Skeletal muscle satellite cell (primary cell): ENCODE measurements at regions not wholly inside any gene's neighbourhood (a gene's known extent, or its start where the extent isn't known, plus 50 kb on each side); places are given as distances from the start of the nearest gene placed in this dataset.

ENCODE experiments used
- H3K27me3 ChIP-seq: 2 replicates; pipeline ENCODE4 v1.7.0; 2013; ENCODE audit warnings: low read length; ENCODE audit not compliant: control insufficient read depth, insufficient read depth
- H3K36me3 ChIP-seq: 2 replicates; pipeline ENCODE4 v1.7.0; 2013; ENCODE audit warnings: mild to moderate bottlenecking, control low read depth, low read length; ENCODE audit not compliant: insufficient read depth
- H3K4me1 ChIP-seq: 2 replicates; pipeline ENCODE4 v1.7.0; 2013; ENCODE audit warnings: low read length; ENCODE audit not compliant: control insufficient read depth, insufficient read depth
- H3K4me2 ChIP-seq: 2 replicates; pipeline ENCODE4 v1.7.0; 2013; ENCODE audit warnings: mild to moderate bottlenecking, low read length
- H3K4me3 ChIP-seq: 2 replicates; pipeline ENCODE4 v1.7.0; 2013; ENCODE audit warnings: low read length
- H3K9ac ChIP-seq: 2 replicates; pipeline ENCODE4 v1.7.0; 2013; ENCODE audit warnings: mild to moderate bottlenecking, low read depth, low read length, moderate library complexity
- H3K9me3 ChIP-seq: replicated peaks from 2 replicates; pipeline ENCODE4 v1.7.0; 2013; ENCODE audit warnings: mild to moderate bottlenecking, control low read depth, low read length

DNA sequence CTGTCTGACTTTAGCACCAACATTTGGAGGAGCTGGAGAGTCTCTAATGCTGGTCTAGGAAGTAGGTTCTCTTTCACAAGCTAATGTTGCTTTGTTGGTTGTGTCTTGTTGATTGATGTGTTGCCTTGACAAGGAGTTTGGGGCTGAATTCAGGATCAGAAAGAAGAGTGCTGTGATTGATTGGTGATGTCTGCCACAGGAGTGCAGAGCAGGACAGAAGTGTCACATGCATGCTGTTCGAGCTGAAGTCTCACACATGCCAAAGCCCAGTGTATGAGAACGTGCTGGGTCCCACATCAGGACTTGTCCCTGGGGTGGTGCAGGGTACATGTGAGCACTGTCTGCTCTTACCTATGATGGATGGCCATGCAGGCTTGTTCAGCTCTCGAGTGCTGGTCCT, 694.4 kb downstream of the MATN1 start:
- no peaks in the 10 kb centered on the region for H3K36me3 ChIP-seq
- H3K4me2 ChIP-seq, result no peak overlapping the region
- no peaks in the 10 kb centered on the region for H3K27me3 ChIP-seq
- no peaks in the 10 kb centered on the region for H3K4me1 ChIP-seq
- H3K4me3 ChIP-seq, result no peak overlapping the region
- H3K9me3 ChIP-seq, result peaks cover 7% of the 10 kb centered on the region
- H3K9ac ChIP-seq, result no peak overlapping the region

DNA sequence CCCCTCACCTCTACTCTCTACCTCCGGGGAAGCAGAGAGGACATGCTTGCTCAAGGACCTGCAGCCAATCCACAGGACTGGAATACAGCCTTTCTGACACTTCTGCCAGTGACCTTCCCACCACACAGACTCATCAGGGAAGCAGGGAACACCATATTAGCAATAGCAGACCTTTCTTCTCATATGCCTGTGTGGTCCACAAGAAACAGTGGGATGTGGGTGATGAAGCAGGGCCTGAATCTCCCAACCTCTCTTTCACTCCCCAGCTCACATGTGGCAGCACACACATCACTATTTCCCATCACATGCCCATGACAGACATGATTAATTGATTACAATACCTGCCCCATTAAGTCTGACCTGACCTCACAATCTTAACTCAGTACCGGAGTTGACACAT, 695.1 kb downstream of the MATN1 start:
- no peak overlapping the region for H3K9ac ChIP-seq
- no peak overlapping the region for H3K4me2 ChIP-seq
- no peaks in the 10 kb centered on the region for H3K4me1 ChIP-seq
- H3K27me3 ChIP-seq, result no peaks in the 10 kb centered on the region
- H3K9me3 ChIP-seq, result peaks cover 5% of the 10 kb centered on the region
- no peaks in the 10 kb centered on the region for H3K36me3 ChIP-seq
- H3K4me3 ChIP-seq, result no peak overlapping the region

DNA sequence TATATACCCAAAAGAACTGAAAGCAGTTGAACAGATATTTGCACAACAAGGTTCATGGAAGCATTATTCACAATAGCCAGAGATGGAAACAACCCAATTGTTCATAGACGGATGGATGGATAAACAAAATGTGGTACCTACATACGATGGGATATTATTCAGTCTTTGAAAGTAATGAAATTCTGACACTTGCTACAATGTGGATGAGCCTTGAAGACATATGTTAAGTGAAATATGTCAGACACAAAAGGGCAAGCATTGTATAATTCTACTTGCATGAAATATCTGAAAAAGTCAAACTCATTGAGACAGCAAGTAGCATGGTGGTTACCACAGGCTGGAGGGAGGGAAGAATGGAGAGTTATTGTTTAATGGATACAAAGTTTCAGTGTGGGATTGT, 696.1 kb downstream of the MATN1 start:
- Histone ChIP-seq H3K27me3 (no peaks in the 10 kb centered on the region), H3K4me3 (no peak overlapping the region), H3K4me1 (no peaks in the 10 kb centered on the region), H3K9me3 (no peaks in the 10 kb centered on the region), H3K4me2 (no peak overlapping the region), H3K9ac (no peak overlapping the region), H3K36me3 (no peaks in the 10 kb centered on the region)

DNA sequence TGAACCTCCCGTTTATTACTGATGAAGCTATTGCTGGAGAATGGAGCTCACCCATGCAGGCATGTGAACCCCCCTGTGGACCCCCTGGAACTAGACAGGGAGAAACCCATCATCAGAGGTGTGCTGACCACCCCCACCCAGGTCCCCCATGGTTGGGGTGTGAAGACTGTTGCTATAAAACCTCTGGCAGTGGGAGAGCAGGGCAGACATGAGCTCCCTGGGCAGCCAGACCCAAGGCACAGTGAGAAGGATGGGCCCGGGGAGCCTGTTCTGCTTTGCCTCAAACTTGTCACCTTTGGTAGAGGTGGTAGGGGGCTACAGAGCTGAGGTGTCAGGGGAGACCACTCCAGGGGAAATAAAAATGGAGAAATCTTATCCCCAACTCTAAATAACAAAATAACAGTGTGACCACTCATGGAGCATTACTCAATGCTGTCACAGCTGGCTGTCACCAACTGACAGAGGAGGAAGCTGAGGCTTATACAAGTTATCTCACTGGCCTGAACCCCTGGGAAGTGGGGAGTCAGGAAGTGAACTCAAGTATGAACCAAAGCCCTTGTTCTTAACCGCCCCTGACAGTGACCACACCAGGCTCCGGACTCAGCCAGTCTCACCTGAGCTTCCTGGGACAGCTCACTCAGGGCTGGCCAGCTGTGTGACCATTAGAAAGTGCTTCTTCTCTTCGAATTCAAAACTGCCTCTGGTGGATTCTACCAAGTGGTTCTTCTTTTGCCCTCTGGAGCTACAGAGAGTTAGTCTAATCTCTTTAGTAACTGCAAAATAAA, 698.8 kb downstream of the MATN1 start:
- H3K9me3 ChIP-seq, result no peaks in the 10 kb centered on the region
- H3K4me3 ChIP-seq, result no peak overlapping the region
- no peaks in the 10 kb centered on the region for H3K4me1 ChIP-seq
- H3K27me3 ChIP-seq, result no peaks in the 10 kb centered on the region
- no peak overlapping the region for H3K4me2 ChIP-seq
- no peaks in the 10 kb centered on the region for H3K36me3 ChIP-seq
- H3K9ac ChIP-seq, result no peak overlapping the region

DNA sequence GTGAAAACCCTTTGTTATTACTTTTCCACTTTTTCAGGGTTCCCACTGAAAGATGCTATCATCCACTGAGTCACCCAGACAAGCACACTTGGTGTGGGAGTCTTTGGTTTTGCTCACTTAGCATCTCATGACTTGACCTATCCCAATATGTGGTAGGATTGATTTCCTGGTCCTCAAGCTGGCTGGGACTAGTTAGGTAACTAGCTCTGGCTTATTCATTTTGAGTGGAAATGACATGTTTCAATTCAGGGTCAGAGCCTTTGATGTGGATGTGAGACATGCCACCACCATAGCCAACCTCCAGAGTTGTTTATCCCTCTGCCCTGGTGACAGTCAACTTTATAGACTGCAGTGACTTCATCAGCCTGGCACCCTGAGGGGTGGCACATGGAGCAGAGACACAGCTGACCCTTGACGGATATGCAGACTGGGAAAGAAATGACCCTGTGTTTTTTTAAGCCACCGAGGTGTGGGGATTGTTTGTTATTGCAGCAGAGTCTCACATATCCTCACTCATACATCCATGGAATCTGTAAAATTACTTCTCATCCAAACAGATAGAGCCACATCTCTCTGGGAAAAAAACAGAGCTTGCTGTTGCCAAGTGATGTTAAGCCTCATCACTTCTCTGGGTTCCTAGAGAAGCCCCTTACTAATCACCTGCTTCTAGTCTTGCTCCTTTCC, 699.9 kb downstream of the MATN1 start:
- Histone ChIP-seq H3K4me3 (no peak overlapping the region), H3K9ac (no peak overlapping the region), H3K4me2 (no peak overlapping the region), H3K36me3 (no peaks in the 10 kb centered on the region), H3K4me1 (no peaks in the 10 kb centered on the region), H3K9me3 (no peaks in the 10 kb centered on the region), H3K27me3 (no peaks in the 10 kb centered on the region)

DNA sequence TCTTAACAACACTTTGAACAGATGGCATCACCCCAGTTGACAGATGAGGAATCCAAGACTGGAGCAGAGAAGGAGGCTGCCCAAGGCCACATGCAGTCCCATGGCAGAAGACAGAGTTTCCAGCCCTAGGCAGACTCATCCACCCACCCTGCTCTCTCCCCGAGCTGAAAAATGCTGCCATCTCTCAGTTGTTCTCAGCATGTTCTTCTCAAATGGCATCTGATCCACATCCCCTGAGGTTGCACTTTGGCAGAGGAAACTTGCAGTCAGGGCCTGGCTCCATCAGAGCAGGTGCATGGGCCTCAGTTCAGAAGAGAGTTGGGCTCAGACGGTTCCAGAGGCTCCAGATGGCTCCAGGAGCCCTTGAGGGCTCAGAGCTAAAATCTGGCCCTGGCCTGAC, 709.4 kb downstream of the MATN1 start:
- H3K9me3 ChIP-seq, result no peaks in the 10 kb centered on the region
- no peaks in the 10 kb centered on the region for H3K27me3 ChIP-seq
- H3K9ac ChIP-seq, result no peak overlapping the region
- no peak overlapping the region for H3K4me2 ChIP-seq
- no peak overlapping the region for H3K4me3 ChIP-seq
- H3K4me1 ChIP-seq, result no peaks in the 10 kb centered on the region
- no peaks in the 10 kb centered on the region for H3K36me3 ChIP-seq

DNA sequence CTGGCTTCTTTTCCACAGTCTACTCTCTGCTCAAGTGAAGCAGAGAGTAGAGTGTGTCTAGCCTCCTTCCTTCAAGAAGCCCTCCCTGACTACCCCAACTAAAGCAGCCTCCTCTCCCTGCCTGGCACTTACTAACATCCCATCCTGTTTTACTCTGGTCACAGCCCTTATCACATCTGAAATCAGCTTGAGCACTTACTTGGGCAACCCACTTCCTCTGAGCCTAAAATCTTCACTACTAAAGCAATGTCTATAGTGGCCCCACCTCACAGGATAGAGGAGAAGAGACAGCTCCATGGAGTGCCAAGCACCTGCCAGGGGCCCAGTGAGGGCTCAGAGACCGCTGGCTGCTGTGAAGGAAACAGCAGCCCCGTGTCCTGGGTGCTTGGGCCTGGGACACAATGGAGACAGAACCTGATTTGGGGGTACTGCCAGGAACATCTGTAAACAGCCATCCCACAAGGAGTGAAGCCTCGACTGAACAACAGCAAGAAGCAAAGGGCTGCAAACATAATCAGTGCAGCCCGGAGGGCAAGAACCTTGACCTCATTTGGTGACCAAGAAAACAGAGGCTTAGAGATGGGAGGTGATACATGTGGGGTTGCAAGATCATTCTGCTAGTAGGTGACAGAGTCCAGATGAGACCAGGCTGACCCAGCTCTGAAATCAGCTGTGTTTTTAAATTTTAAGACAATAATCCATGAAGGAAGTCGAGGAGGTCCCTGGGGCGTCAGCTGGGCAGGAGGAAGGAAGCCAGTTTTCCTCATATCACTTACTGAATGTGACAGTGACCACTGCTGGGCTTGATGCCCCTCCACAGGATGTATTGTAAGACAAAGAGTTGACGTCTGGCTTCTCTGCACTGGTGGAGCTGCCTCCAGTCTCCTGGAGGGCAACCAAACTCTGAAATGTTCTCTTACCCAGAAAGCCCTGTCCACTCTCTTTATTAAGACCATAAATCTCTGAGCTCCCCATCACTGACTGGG, 710.6 kb downstream of the MATN1 start:
- Histone ChIP-seq H3K4me2 (no peak overlapping the region), H3K4me3 (no peak overlapping the region), H3K4me1 (no peaks in the 10 kb centered on the region), H3K9ac (no peak overlapping the region), H3K36me3 (no peaks in the 10 kb centered on the region), H3K27me3 (no peaks in the 10 kb centered on the region), H3K9me3 (no peaks in the 10 kb centered on the region)

DNA sequence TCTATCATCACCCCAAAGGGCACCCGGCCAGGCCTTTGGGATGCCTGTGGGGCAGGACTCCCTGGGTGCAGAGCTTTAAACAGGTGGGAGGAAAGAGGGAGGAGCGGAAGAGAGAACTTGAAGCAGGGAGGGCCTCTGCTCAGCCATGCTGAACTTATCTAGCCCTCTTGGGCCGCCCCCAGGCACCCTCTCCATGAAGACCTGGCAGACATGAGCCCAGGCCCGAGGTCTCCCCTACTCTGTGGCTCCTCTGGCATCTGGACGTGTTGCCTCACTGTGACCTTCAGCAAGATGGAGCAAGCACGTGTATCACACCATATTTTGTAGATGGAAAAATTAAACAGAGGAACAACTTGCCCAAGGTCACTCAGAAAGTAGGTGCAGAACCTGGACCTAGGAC, 711.4 kb downstream of the MATN1 start:
- no peaks in the 10 kb centered on the region for H3K9me3 ChIP-seq
- no peak overlapping the region for H3K4me3 ChIP-seq
- no peak overlapping the region for H3K4me2 ChIP-seq
- no peaks in the 10 kb centered on the region for H3K36me3 ChIP-seq
- H3K4me1 ChIP-seq, result no peaks in the 10 kb centered on the region
- no peaks in the 10 kb centered on the region for H3K27me3 ChIP-seq
- H3K9ac ChIP-seq, result no peak overlapping the region

DNA sequence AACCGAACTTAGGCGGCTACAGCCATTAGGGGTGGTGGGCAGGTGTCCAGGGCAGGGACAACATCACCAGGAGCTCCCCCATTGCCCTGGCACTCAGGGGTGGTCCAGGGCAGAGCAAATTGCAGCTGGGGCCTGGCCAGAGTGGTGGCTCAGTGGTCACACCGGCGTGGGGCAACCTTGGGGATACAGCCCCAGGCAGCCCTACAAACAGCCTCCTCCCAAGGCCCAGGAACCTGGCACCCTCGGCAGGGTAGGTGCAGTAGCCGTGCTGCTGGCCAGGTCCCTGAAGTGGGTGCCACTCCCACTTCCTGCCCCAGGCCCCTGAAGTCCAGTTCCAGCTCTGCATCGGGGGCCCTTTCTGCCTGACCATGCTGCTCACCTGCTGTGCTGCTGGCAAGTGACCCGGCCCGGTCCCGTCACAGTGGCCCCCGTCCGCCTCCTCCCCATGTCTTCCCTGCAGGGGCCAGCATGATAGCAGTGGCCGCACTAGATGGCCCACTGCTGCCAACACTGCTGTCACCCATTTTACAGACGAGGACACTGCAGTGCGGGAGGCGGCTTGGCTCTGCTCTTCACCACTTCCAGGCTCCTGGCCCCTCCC, 712.8 kb downstream of the MATN1 start:
- H3K9me3 ChIP-seq, result no peaks in the 10 kb centered on the region
- no peak overlapping the region for H3K4me2 ChIP-seq
- no peak overlapping the region for H3K4me3 ChIP-seq
- H3K9ac ChIP-seq, result no peak overlapping the region
- H3K4me1 ChIP-seq, result no peaks in the 10 kb centered on the region
- H3K27me3 ChIP-seq, result no peaks in the 10 kb centered on the region
- H3K36me3 ChIP-seq, result no peaks in the 10 kb centered on the region

DNA sequence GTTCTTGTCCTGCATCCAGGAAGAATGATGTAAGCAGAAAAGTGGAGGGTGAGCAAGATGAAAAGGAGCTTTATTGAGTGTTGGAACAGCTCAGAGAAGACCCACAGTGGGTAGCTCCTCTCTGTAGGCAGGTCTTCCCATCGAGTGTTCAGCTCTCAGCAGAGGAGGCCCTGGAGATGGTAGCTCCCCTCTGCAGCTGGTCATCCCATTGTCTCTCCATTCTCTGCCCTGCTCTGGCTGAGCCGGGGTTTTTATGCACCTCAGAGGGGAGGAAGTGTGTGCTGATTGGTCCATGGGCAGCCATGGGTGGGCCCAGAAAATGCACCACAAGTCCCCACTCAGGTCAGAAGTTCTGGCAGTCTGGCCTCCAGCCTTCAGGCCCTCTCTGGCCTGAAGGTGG, 713.7 kb downstream of the MATN1 start:
- no peaks in the 10 kb centered on the region for H3K27me3 ChIP-seq
- H3K36me3 ChIP-seq, result no peaks in the 10 kb centered on the region
- H3K9ac ChIP-seq, result no peak overlapping the region
- H3K9me3 ChIP-seq, result peaks cover 2% of the 10 kb centered on the region
- H3K4me3 ChIP-seq, result no peak overlapping the region
- no peaks in the 10 kb centered on the region for H3K4me1 ChIP-seq
- H3K4me2 ChIP-seq, result no peak overlapping the region

DNA sequence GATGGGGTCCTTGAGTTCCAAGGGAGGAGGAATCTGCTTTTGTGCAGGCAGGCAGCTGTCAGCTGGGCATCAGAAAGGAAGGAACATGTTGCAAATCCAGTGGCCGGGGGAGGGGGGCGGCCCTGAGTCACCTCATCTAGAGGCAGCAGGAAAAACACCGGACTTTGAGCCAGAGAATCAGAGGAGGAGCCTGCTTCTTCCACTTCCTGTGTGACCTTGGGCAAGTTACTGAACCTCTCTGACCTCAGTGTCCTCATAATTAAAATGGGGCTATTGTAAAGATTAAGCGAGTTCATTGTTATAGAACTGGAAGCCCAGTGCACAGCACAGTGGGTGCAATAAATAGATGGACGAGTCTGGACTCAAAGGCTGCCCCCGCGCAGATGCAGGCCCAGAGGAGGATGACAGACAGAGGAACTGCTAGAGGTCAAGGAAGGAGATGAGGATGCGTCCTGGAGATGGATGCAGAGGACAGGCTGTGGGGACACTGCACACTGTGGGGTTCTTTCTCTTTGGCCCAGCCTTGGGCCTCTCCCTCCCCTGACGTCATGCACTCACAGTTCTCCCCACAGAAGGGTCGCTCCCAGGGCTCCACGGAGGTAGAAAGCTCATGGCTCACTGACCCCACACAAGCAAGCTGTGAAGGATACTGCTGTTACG, 714.3 kb downstream of the MATN1 start:
- no peaks in the 10 kb centered on the region for H3K4me1 ChIP-seq
- no peak overlapping the region for H3K9ac ChIP-seq
- no peak overlapping the region for H3K4me3 ChIP-seq
- H3K9me3 ChIP-seq, result peaks cover 6% of the 10 kb centered on the region
- H3K4me2 ChIP-seq, result no peak overlapping the region
- no peaks in the 10 kb centered on the region for H3K27me3 ChIP-seq
- H3K36me3 ChIP-seq, result no peaks in the 10 kb centered on the region
